GM10266 (cell line): ENCODE measurements at regions not wholly inside any gene's neighbourhood (a gene's known extent, or its start where the extent isn't known, plus 50 kb on each side); places are given as distances from the start of the nearest gene placed in this dataset.

Experiments
- DNase-seq: peaks from one replicate; pipeline ENCODE4 v3.0.0; 2012; ENCODE audit errors: extremely low spot score
- TF ChIP-seq, protein P1 (sequence below): IDR thresholded peaks from 2 replicates; pipeline ENCODE4 v1.5.1; 2012; ENCODE audit warnings: mild to moderate bottlenecking, low read depth; ENCODE audit not compliant: control insufficient read depth, insufficient read depth; ENCODE audit errors: missing control alignments

DNA sequence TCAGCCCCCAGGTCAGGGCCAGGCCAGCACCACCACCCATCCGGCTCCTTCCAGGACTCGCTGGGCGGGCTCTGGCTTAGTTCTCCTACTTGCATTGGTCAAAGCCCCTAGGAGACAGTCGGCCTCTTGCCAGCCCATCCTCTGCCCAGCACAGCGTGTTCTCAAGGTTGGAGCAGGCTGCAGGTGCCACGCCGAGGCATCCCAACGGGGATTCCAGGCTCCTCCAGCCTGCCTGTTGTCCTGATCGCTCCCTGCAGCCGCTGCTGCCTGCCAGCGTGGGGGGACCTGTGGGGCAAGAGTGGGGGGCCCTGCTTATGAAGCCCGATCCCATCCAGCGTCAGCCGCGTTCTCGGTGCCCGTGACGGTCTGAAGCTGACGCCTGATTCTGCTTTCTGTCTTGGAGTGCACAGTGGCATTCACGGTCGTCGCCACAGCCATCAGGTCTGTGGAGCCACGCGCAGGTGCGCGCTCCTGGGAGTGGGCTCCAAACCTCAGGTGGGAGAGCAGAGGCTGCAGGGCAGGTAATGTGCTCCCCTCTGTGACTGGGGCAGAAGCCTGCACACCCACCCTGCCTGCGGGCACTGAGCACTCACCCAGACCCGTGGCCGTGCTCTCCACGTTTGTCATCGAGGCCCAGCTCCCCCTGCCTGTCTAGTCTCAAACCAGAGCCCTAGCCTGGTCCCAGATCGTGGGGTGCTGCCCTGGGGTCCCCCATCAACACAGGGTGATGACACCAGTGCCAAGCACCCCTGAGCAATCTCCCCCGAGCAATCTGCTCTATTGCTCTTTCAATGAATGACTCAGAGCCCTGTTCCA lies 991.6 kb downstream of the BRD1 start:
- DNase-seq, result no peak
- TF ChIP-seq, protein P1, sequence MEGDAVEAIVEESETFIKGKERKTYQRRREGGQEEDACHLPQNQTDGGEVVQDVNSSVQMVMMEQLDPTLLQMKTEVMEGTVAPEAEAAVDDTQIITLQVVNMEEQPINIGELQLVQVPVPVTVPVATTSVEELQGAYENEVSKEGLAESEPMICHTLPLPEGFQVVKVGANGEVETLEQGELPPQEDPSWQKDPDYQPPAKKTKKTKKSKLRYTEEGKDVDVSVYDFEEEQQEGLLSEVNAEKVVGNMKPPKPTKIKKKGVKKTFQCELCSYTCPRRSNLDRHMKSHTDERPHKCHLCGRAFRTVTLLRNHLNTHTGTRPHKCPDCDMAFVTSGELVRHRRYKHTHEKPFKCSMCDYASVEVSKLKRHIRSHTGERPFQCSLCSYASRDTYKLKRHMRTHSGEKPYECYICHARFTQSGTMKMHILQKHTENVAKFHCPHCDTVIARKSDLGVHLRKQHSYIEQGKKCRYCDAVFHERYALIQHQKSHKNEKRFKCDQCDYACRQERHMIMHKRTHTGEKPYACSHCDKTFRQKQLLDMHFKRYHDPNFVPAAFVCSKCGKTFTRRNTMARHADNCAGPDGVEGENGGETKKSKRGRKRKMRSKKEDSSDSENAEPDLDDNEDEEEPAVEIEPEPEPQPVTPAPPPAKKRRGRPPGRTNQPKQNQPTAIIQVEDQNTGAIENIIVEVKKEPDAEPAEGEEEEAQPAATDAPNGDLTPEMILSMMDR, result no peak

DNA sequence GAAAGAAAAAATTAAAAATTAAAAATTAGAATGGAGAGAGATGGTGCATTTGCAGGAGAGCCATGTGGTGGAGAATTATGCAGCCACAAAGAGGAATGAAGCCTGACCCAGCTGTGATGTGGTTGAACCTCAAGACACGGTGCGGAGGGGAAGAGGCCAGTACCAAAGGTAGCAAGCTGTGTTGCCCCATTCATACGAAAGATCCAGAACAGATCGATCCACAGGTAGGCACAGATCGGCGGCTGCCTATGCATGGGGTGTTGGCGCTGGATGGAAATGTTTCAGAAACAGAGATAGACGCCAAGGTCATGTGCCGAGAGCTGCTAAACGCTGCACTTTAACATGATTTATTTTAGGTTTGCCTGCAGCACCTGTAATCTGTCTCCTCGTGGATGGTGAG lies 992.3 kb downstream of the BRD1 start:
- TF ChIP-seq, protein P1, result no peak

DNA sequence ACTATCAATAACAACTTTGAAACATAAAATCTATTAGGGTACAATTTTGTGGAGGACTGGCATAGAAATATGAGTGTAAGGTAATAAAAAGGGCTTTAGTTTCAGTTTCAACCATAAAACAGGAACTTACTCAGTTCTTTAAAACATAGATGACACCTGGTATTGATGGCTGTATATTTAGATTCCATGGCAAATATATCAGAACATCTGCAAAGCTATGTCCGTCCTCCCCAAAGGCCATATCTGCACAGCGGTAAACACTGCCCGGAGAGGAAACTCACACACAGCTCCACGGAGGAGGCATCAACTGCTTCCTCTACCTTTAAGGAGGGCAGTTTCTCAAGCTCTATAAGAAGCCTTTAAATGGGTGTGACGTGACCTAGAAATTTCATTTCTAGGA lies 993.3 kb downstream of the BRD1 start:
- no peak for DNase-seq
- TF ChIP-seq, protein P1, result no peak

More for the DNA sequence above, 992.3 kb downstream of the BRD1 start:
- no peak for DNase-seq

DNA sequence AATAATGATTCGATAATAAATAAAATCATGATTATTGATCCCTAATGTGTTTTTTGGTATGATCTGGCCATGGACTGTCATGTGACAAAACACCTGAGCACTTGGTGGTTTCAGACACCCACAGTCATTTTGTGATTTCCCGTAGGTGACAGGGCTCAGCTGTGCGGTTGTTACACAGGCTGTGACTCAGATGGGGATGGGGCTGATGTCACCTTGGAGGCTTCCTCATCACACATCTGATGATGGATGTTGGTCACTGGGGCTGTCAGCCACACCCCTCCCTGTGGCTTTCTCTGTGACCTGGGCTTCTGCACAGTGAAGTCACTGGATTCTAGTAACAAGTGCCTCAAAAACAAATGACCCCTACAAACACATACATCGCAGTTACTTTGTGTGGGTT lies 995.1 kb downstream of the BRD1 start:
- no peak for DNase-seq
- TF ChIP-seq, protein P1, result no peak

DNA sequence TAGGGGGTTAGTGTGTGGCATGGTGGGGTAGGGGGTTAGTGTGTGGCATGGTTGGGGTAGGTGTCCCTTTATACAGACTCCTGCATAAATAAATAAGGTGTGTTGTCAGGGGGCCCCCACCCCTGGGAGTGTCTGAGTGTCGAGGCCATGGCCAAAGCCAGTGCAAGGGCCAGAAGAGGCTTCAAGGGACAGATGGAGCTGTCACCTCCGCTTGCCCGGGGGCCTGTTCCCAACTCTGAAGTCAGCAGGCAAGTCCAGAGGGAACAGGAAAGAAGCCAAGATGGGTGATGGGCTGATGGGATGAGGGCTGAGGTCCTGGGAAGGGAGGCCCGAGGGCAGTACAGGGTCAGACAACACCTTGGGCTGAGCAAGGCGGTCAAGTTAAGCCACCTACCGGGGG lies 997.8 kb downstream of the BRD1 start:
- TF ChIP-seq, protein P1, result no peak
- DNase-seq, result no peak

DNA sequence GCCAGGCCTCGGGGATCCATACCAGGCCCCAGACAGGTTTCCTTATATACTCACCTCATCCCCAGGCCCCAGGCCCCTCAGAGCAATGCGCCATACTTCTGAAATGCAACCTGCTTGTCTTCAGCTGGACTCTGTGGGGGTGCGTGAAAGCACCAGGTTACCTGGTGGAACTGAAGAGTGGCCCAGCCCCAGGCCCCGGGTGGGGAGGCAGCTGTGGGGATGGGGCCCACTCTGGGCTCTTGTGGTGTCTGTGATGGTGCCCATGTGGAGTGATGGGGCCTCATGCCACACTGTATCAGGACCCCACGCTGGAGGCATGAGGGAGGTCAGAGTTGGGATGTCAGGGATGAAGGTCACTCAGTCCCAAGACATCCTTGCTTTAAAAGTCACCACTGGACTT lies 999.0 kb downstream of the BRD1 start:
- TF ChIP-seq, protein P1, result no peak
- DNase-seq, result no peak

DNA sequence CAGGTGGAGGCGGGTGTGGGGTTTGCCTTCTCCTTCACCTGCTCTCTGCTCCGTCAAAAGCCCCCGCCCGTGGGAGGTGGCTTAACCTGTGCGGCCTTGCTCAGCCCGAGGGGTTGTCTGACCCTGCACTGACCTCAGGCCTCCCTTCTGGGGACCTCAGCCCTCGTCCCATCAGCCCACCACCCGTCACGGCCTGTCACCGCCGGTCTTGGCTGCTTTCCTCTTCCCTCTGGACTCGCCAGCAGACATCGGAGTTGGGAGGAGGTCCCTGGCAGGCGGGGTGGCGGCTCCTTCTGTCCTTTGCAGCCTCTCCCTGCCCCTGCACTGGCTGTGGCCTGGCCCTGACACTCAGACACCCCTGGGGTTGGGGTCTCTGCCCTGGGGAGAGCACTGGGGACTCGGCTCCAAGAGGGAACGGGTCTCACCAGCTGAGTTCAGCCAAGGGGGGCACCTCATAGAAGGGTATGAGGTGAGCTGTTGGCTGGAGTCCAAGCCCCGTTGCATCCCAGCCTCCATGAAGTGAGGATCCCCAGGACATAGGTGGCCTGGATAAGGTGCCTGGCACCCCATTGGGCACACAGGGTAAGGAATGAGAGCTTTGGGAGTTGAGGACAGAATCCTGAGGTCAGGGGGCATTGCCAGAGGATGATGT lies 999.6 kb downstream of the BRD1 start:
- no peak for DNase-seq
- TF ChIP-seq, protein P1, result no peak
